H9 (cell line): ENCODE measurements at regions not wholly inside any gene's neighbourhood (a gene's known extent, or its start where the extent isn't known, plus 50 kb on each side); places are given as distances from the start of the nearest gene placed in this dataset.

Experiments
- DNase-seq: peaks from one replicate; pipeline ENCODE4 v3.0.0-alpha.2; 2017
- H2AFZ ChIP-seq: one replicate; pipeline ENCODE4 v1.6.1; 2013; ENCODE audit warnings: mild to moderate bottlenecking, low read length, control low read depth, moderate library complexity
- H2AK5ac ChIP-seq: 2 replicates; pipeline ENCODE4 v1.6.1; 2013; ENCODE audit warnings: low read length, control low read depth, mixed read lengths; ENCODE audit not compliant: insufficient read length
- H2BK120ac ChIP-seq: one replicate; pipeline ENCODE4 v1.6.1; 2013; ENCODE audit warnings: low read depth, mild to moderate bottlenecking, low read length, control low read depth, inconsistent platforms; ENCODE audit not compliant: poor library complexity, severe bottlenecking
- H2BK12ac ChIP-seq: 2 replicates; pipeline ENCODE4 v1.6.1; 2013; ENCODE audit warnings: low read length, control low read depth, mixed read lengths, low read depth; ENCODE audit not compliant: insufficient read length
- H2BK15ac ChIP-seq: 2 replicates; pipeline ENCODE4 v1.6.1; 2013; ENCODE audit warnings: low read depth, low read length, control low read depth
- H2BK20ac ChIP-seq: one replicate; pipeline ENCODE4 v1.6.1; 2013; ENCODE audit warnings: low read depth, mild to moderate bottlenecking, low read length, control low read depth, inconsistent platforms; ENCODE audit not compliant: poor library complexity, severe bottlenecking
- H2BK5ac ChIP-seq: 2 replicates; pipeline ENCODE4 v1.6.1; 2013; ENCODE audit warnings: low read length, control low read depth, mixed read lengths; ENCODE audit not compliant: insufficient read length
- H3K14ac ChIP-seq: 2 replicates; pipeline ENCODE4 v1.6.1; 2013; ENCODE audit warnings: low read length, control low read depth; ENCODE audit not compliant: insufficient read depth
- H3K18ac ChIP-seq: 2 replicates; pipeline ENCODE4 v1.6.1; 2013; ENCODE audit warnings: low read depth, mild to moderate bottlenecking, mixed read lengths, low read length, control low read depth; ENCODE audit not compliant: insufficient read length
- H3K23ac ChIP-seq: 2 replicates; pipeline ENCODE4 v1.6.1; 2013; ENCODE audit warnings: low read length, control low read depth, mixed read lengths, low read depth; ENCODE audit not compliant: insufficient read length
- H3K23me2 ChIP-seq: 2 replicates; pipeline ENCODE4 v1.6.1; 2013; ENCODE audit warnings: low read depth, mild to moderate bottlenecking, mixed read lengths, low read length, control low read depth; ENCODE audit not compliant: insufficient read length, poor library complexity, severe bottlenecking
- H3K27ac ChIP-seq: 2 replicates; pipeline ENCODE4 v1.5.1; 2013; ENCODE audit warnings: low read length, control low read depth, mixed read lengths, low read depth; ENCODE audit not compliant: insufficient read length
- H3K27me3 ChIP-seq: 2 replicates; pipeline ENCODE4 v1.6.1; 2013; ENCODE audit warnings: low read length, control low read depth, inconsistent platforms; ENCODE audit not compliant: insufficient read depth
- H3K4ac ChIP-seq: 2 replicates; pipeline ENCODE4 v1.6.1; 2013; ENCODE audit warnings: low read depth, mild to moderate bottlenecking, control low read depth, inconsistent platforms, low read length, moderate library complexity
- H3K4me1 ChIP-seq: 2 replicates; pipeline ENCODE4 v1.6.1; 2013; ENCODE audit warnings: low read length, control low read depth, inconsistent platforms; ENCODE audit not compliant: insufficient read depth
- H3K4me2 ChIP-seq: 2 replicates; pipeline ENCODE4 v1.6.1; 2013; ENCODE audit warnings: low read length, control low read depth, mixed read lengths; ENCODE audit not compliant: insufficient read length, insufficient read depth
- H3K56ac ChIP-seq: 2 replicates; pipeline ENCODE4 v1.6.1; 2013; ENCODE audit warnings: low read depth, mild to moderate bottlenecking, mixed read lengths, low read length, control low read depth; ENCODE audit not compliant: insufficient read length
- H3K79me1 ChIP-seq: 2 replicates; pipeline ENCODE4 v1.6.1; 2013; ENCODE audit warnings: low read depth, mild to moderate bottlenecking, moderate library complexity, low read length, control low read depth, inconsistent platforms; ENCODE audit not compliant: insufficient read depth, poor library complexity, severe bottlenecking
- H3K79me2 ChIP-seq: 2 replicates; pipeline ENCODE4 v1.6.1; 2013; ENCODE audit warnings: low read length, control low read depth, inconsistent platforms; ENCODE audit not compliant: insufficient read depth
- H3K9ac ChIP-seq: 2 replicates; pipeline ENCODE4 v1.6.1; 2013; ENCODE audit warnings: low read length, control low read depth, mixed read lengths; ENCODE audit not compliant: insufficient read length; ENCODE audit errors: extremely low read depth
- H3K9me3 ChIP-seq: one replicate; pipeline ENCODE4 v1.6.1; 2013; ENCODE audit warnings: low read depth, low read length, inconsistent platforms; ENCODE audit not compliant: control insufficient read depth
- H3T11ph ChIP-seq: one replicate; pipeline ENCODE4 v1.6.1; 2013; ENCODE audit warnings: mild to moderate bottlenecking, low read length, control low read depth, inconsistent platforms
- H4K20me1 ChIP-seq: one replicate; pipeline ENCODE4 v1.6.1; 2013; ENCODE audit not compliant: control insufficient read depth, insufficient read length, insufficient read depth
- H4K5ac ChIP-seq: 2 replicates; pipeline ENCODE4 v1.6.1; 2013; ENCODE audit warnings: low read depth, mild to moderate bottlenecking, mixed read lengths, low read length, control low read depth; ENCODE audit not compliant: insufficient read length
- H4K8ac ChIP-seq: replicated peaks from 2 replicates; pipeline ENCODE4 v1.6.1; 2013; ENCODE audit warnings: low read length, control low read depth, mixed read lengths, low read depth; ENCODE audit not compliant: insufficient read length
- H4K91ac ChIP-seq: 2 replicates; pipeline ENCODE4 v1.6.1; 2013; ENCODE audit warnings: low read depth, mild to moderate bottlenecking, moderate library complexity, mixed read lengths, low read length, control low read depth; ENCODE audit not compliant: insufficient read length
- H3K27ac Mint-ChIP-seq, 3 experiments: 2 replicates in 2 of 3; 3 replicates in 1 of 3; pipeline ENCODE4 v1.8.0; 2020 to 2021; ENCODE audit warnings: mixed read lengths in 3 of 3, mild to moderate bottlenecking in 1 of 3, moderate library complexity in 1 of 3
- H3K27me3 Mint-ChIP-seq: 2 replicates; pipeline ENCODE4 v1.8.0; 2021; ENCODE audit warnings: low read depth, mild to moderate bottlenecking, moderate library complexity, mixed read lengths
- H3K36me3 Mint-ChIP-seq, 3 experiments: 2 replicates in 2 of 3; 3 replicates in 1 of 3; pipeline ENCODE4 v1.8.0; 2020 to 2021; ENCODE audit warnings: low read depth in 3 of 3, mixed read lengths in 3 of 3; ENCODE audit not compliant: insufficient read depth in 1 of 3
- H3K4me1 Mint-ChIP-seq, 2 experiments: 2 replicates each; pipeline ENCODE4 v1.8.0; 2020; ENCODE audit warnings: mixed read lengths in 2 of 2
- H3K4me3 Mint-ChIP-seq, 2 experiments: 2 replicates in 1 of 2; 3 replicates in 1 of 2; pipeline ENCODE4 v1.8.0; 2020 to 2021; ENCODE audit warnings: mild to moderate bottlenecking in 2 of 2, mixed read lengths in 2 of 2, moderate library complexity in 1 of 2
- H3K9me3 Mint-ChIP-seq, 2 experiments: 2 replicates in 1 of 2; 3 replicates in 1 of 2; pipeline ENCODE4 v1.8.0; 2020; ENCODE audit warnings: mild to moderate bottlenecking in 2 of 2, mixed read lengths in 2 of 2, moderate library complexity in 1 of 2
- CTCF ChIP-seq: fragments of 200-600 bp; sonication (generic); conservative IDR thresholded peaks from 3 replicates; pipeline ENCODE4 v1.8.0; 2021; ENCODE audit warnings: antibody characterized with exemption, mild to moderate bottlenecking
- WGBS: extraction: QIAGEN DNeasy Blood & Tissue Kit; methylation state at CpG from one replicate; pipeline ENCODE4 v1.1.7; 2013; ENCODE audit warnings: missing lambda C conversion rate, low lambda C conversion rate, mixed read lengths; ENCODE audit not compliant: insufficient read length; ENCODE audit errors: extremely low coverage; 5-methylcytosine and 5-hydroxymethylcytosine counted together

DNA sequence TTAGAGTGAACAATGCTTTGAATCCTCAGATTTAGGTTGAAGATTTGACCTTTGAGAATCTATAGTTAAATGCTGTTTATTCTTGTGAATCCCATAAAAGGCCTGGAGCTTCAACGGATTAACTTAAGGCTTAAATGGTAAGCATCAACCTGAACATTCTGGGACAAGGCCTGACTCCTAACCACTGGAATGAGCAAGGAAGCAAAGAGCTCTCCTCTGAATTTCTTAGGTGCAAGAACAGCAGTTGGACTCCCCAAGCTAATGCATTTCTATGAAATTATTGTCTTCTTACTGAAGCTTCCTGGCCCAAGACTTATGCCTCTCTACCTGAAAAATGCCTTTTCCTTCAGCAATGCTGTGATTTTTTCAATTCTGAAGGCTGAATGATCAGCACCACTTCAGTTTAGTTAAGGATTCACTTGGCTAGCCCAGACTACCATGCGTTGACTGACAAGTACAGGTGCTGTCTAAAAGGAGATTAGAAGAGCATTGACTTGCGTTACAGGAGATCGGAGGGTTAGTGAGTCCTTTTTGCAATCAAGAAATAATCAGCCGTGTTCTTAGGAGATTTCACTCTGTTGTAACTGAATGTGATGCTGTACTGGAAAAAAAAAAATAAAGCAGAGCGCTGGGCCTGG, 178.5 kb downstream of the ZC3H11B start:
- H3K4me1 Mint-ChIP-seq: peaks cover 26 to 27% of the 10 kb centered on the region in 2 experiments
- H2BK15ac ChIP-seq: no peak overlapping the region
- H3K27ac ChIP-seq: no peak overlapping the region
- H3K23ac ChIP-seq: no peak overlapping the region
- no peaks in the 10 kb centered on the region for H3K9me3 Mint-ChIP-seq
- H4K5ac ChIP-seq: no peak overlapping the region
- no peak overlapping the region for H3K4ac ChIP-seq
- no peak for TF ChIP-seq CTCF
- no peak overlapping the region for H4K8ac ChIP-seq
- H2AK5ac ChIP-seq: no peak overlapping the region
- no peak overlapping the region for H2AFZ ChIP-seq
- no peak overlapping the region for H3K14ac ChIP-seq
- no peaks in the 10 kb centered on the region for H3K9me3 ChIP-seq
- no peak overlapping the region for H3K4me2 ChIP-seq
- H3K27me3 Mint-ChIP-seq: no peaks in the 10 kb centered on the region
- no peak for DNase-seq
- no peak overlapping the region for H2BK120ac ChIP-seq
- H3K4me3 Mint-ChIP-seq: no peak overlapping the region
- no peak overlapping the region for H3K27ac Mint-ChIP-seq
- no peaks in the 10 kb centered on the region for H3K27me3 ChIP-seq
- H2BK20ac ChIP-seq: no peak overlapping the region
- no peaks in the 10 kb centered on the region for H3K79me2 ChIP-seq
- H3K56ac ChIP-seq: no peak overlapping the region
- no peak overlapping the region for H2BK12ac ChIP-seq
- H3K79me1 ChIP-seq: no peaks in the 10 kb centered on the region
- WGBS: no CpG with 5 or more reads among the region's 6 CpGs
- no peak overlapping the region for H3K18ac ChIP-seq
- H3K23me2 ChIP-seq: no peaks in the 10 kb centered on the region
- H4K20me1 ChIP-seq: no peaks in the 10 kb centered on the region
- H3K9ac ChIP-seq: no peak overlapping the region
- no peak overlapping the region for H3T11ph ChIP-seq
- H3K36me3 Mint-ChIP-seq: no peaks in the 10 kb centered on the region
- no peak overlapping the region for H4K91ac ChIP-seq
- H3K4me1 ChIP-seq: peaks cover 4% of the 10 kb centered on the region; the same call in 1 of the 2 replicates
- no peak overlapping the region for H2BK5ac ChIP-seq
